ENCODE measurements at regions not wholly inside any gene's neighbourhood (a gene's known extent, or its start where the extent isn't known, plus 50 kb on each side); places are given as distances from the start of the nearest gene placed in this dataset.

DNA sequence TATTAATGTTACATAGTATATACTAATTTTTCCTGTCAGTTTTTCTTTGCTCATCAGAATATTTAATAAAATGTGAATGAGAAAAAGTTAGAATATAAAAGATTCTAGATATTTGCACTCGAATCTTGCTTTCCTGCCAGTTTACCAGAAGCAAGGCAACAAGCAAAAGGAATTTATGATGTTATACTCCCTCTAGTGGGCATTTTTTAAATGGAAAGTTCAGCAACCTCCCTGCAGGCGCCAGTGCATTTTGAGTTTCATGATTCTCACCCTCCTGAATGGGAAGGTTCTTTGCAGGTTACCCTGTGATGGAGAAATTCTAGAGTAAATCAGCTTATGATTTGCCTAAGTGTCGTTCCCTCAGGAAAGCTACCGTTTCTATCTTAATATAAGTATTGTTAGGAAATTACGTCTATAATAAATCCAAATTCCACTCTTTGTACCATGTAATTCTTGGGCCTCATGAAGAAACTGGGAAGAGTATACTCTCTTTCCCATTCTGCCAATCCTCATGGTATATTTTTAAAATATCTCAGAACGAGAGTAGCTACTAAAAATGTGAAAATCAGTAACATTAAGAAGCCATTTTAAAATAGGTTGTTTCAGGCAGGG, 350.0 kb downstream of the CRPPA start:
- TF ChIP-seq, protein P1, sequence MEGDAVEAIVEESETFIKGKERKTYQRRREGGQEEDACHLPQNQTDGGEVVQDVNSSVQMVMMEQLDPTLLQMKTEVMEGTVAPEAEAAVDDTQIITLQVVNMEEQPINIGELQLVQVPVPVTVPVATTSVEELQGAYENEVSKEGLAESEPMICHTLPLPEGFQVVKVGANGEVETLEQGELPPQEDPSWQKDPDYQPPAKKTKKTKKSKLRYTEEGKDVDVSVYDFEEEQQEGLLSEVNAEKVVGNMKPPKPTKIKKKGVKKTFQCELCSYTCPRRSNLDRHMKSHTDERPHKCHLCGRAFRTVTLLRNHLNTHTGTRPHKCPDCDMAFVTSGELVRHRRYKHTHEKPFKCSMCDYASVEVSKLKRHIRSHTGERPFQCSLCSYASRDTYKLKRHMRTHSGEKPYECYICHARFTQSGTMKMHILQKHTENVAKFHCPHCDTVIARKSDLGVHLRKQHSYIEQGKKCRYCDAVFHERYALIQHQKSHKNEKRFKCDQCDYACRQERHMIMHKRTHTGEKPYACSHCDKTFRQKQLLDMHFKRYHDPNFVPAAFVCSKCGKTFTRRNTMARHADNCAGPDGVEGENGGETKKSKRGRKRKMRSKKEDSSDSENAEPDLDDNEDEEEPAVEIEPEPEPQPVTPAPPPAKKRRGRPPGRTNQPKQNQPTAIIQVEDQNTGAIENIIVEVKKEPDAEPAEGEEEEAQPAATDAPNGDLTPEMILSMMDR (IDR thresholded peaks at IDR 0.05): peak; percentile 66 to 92 (median 76)
- TF ChIP-seq EP300 (IDR thresholded peaks at IDR 0.05): peak in 1 of 2 donors; percentile 43

All from tibial nerve (tissue), 4 donors.